ENCODE measurements at regions not wholly inside any gene's neighbourhood (a gene's known extent, or its start where the extent isn't known, plus 50 kb on each side); places are given as distances from the start of the nearest gene placed in this dataset.
A peak's percentile ranks its signal among the peaks of the same experiment; 100 is the strongest.

DNA sequence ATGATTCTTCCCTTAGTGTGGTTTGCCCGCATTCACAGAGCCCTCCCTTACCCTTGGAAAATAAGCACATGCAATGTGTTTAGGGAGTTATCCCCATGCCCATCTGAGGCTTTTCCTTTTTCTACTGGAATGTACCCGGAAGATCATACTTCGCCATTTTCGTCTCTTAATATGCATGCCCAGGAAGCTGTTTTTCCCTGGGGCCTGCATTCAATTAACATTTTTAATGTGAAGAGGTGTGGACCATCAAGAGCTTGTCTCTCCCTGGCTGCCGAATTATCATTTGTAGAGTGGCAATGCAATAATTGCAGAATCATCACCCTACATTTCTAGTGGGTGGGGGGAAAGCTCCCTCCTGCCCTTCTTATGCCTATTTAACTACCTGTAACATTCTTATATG is 976.3 kb downstream of the DIPK2A start:
- H3K9me3 ChIP-seq (ENCODE audit: low read depth, low read length, poor library complexity, severe bottlenecking), result peaks cover 4% of the 10 kb centered on the region
- POLR2A ChIA-PET (ENCODE audit: low non-redundant PET), result no interaction called here
- H3K36me3 ChIP-seq (ENCODE audit: insufficient read depth, low read length, poor library complexity, severe bottlenecking), result no peaks in the 10 kb centered on the region
- H3K4me1 ChIP-seq (ENCODE audit: insufficient read depth, low read length, poor library complexity, severe bottlenecking), result peaks cover 8% of the 10 kb centered on the region
- no peak for TF ChIP-seq EZH2 (IDR thresholded peaks at IDR 0.05; ENCODE audit: borderline replicate concordance, low read depth, low read length, poor library complexity, severe bottlenecking)
- TF ChIP-seq, protein P1, sequence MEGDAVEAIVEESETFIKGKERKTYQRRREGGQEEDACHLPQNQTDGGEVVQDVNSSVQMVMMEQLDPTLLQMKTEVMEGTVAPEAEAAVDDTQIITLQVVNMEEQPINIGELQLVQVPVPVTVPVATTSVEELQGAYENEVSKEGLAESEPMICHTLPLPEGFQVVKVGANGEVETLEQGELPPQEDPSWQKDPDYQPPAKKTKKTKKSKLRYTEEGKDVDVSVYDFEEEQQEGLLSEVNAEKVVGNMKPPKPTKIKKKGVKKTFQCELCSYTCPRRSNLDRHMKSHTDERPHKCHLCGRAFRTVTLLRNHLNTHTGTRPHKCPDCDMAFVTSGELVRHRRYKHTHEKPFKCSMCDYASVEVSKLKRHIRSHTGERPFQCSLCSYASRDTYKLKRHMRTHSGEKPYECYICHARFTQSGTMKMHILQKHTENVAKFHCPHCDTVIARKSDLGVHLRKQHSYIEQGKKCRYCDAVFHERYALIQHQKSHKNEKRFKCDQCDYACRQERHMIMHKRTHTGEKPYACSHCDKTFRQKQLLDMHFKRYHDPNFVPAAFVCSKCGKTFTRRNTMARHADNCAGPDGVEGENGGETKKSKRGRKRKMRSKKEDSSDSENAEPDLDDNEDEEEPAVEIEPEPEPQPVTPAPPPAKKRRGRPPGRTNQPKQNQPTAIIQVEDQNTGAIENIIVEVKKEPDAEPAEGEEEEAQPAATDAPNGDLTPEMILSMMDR (conservative IDR thresholded peaks at IDR 0.05; ENCODE audit: low read depth, low read length), result no peak
- CTCF ChIA-PET, result no interaction called here
- H3K27ac ChIP-seq (ENCODE audit: low read depth, low read length, poor library complexity, severe bottlenecking), result no peak overlapping the region
- no TSS peak for BruUV-seq (replicated peaks)
- H3K4me3 ChIP-seq (ENCODE audit: low read depth, low read length, poor library complexity, severe bottlenecking), result no peak overlapping the region
- no peaks in the 10 kb centered on the region for H3K27me3 ChIP-seq (replicated peaks; ENCODE audit: insufficient read depth, low read depth, low read length, poor library complexity)
- intact Hi-C loops (cut with micrococcal nuclease; ENCODE audit: unreplicated experiment), result no loop called here
- DNase-seq (ENCODE audit: low spot score), result peak; percentile 21

DNA sequence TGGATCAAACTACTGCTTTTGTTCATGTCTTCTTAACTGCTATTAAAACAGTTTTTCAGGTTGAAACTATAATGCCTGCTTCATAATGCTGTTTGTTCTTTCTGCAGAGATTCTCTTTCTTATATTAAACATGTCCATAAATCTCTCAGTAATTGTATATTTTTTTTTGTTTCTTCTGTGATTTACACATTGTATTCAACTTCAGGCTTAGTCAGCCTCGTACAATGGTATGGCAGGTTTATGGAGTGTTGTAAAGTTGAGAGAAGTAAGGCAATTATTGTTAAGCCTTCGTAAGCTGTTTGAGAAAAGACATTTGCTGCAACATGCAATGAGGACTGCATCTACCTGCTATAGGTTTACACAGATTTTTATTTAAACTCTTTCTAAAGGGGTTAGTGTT is 977.1 kb downstream of the DIPK2A start:
- TF ChIP-seq, protein P1 (conservative IDR thresholded peaks at IDR 0.05; ENCODE audit: low read depth, low read length), result no peak
- no peak for TF ChIP-seq EZH2 (IDR thresholded peaks at IDR 0.05; ENCODE audit: borderline replicate concordance, low read depth, low read length, poor library complexity, severe bottlenecking)
- no TSS peak for BruUV-seq (replicated peaks)
- no peak overlapping the region for H3K4me3 ChIP-seq (ENCODE audit: low read depth, low read length, poor library complexity, severe bottlenecking)
- no peak for DNase-seq (ENCODE audit: low spot score)
- peaks cover 8% of the 10 kb centered on the region for H3K4me1 ChIP-seq (ENCODE audit: insufficient read depth, low read length, poor library complexity, severe bottlenecking)
- peaks cover 4% of the 10 kb centered on the region for H3K9me3 ChIP-seq (ENCODE audit: low read depth, low read length, poor library complexity, severe bottlenecking)
- CTCF ChIA-PET, result no interaction called here
- H3K36me3 ChIP-seq (ENCODE audit: insufficient read depth, low read length, poor library complexity, severe bottlenecking), result no peaks in the 10 kb centered on the region
- intact Hi-C loops (cut with micrococcal nuclease; ENCODE audit: unreplicated experiment), result no loop called here
- POLR2A ChIA-PET (ENCODE audit: low non-redundant PET), result no interaction called here
- H3K27me3 ChIP-seq (replicated peaks; ENCODE audit: insufficient read depth, low read depth, low read length, poor library complexity), result no peaks in the 10 kb centered on the region
- H3K27ac ChIP-seq (ENCODE audit: low read depth, low read length, poor library complexity, severe bottlenecking), result no peak overlapping the region

DNA sequence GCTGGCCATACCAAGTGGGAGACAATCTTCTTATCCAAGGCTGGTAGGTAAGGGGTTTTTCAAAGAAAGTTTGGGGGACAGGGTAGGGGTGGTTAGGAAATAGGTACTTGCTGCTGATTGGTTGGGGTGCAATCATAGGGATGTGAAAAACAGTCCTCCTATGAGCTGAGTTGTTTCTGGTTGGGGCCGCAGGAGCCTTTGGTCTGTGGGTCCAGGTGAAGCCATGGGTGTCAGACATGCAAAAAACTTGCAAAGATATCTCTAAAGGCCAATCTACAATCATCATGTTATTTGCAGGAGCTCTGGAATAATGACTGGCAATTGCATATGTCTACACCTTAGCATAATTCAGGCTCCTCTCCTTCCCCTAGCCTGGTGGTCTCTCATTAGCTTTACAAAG is 982.3 kb downstream of the DIPK2A start:
- Histone ChIP-seq H3K4me1 (ENCODE audit: insufficient read depth, low read length, poor library complexity, severe bottlenecking) (no peaks in the 10 kb centered on the region), H3K9me3 (ENCODE audit: low read depth, low read length, poor library complexity, severe bottlenecking) (no peaks in the 10 kb centered on the region), H3K27me3 (replicated peaks; ENCODE audit: insufficient read depth, low read depth, low read length, poor library complexity) (no peaks in the 10 kb centered on the region), H3K36me3 (ENCODE audit: insufficient read depth, low read length, poor library complexity, severe bottlenecking) (no peaks in the 10 kb centered on the region), H3K27ac (ENCODE audit: low read depth, low read length, poor library complexity, severe bottlenecking) (no peak overlapping the region), H3K4me3 (ENCODE audit: low read depth, low read length, poor library complexity, severe bottlenecking) (no peak overlapping the region)
- BruUV-seq (replicated peaks), result no TSS peak
- ChIA-PET POLR2A (ENCODE audit: low non-redundant PET) (no interaction called here), CTCF (no interaction called here)
- intact Hi-C loops (cut with micrococcal nuclease; ENCODE audit: unreplicated experiment), result no loop called here
- TF ChIP-seq, protein P1 (conservative IDR thresholded peaks at IDR 0.05; ENCODE audit: low read depth, low read length), result no peak
- TF ChIP-seq EZH2 (IDR thresholded peaks at IDR 0.05; ENCODE audit: borderline replicate concordance, low read depth, low read length, poor library complexity, severe bottlenecking), result no peak
- no peak for DNase-seq (ENCODE audit: low spot score)

Measured in A673 (cell line).